GM18868 (cell line): ENCODE measurements at regions not wholly inside any gene's neighbourhood (a gene's known extent, or its start where the extent isn't known, plus 50 kb on each side); places are given as distances from the start of the nearest gene placed in this dataset.
"Not testable (repeated sequence)": the region's sequence is repeated elsewhere in the genome, so short reads cannot be mapped to it uniquely, and the experiment has no call there.

Experiments
- ATAC-seq: cut with Tn5 transposase; IDR thresholded peaks from one replicate; pipeline ENCODE4 v1.9.1; 2021; ENCODE audit warnings: mild to moderate bottlenecking, moderate library complexity; ENCODE audit not compliant: unreplicated experiment

DNA sequence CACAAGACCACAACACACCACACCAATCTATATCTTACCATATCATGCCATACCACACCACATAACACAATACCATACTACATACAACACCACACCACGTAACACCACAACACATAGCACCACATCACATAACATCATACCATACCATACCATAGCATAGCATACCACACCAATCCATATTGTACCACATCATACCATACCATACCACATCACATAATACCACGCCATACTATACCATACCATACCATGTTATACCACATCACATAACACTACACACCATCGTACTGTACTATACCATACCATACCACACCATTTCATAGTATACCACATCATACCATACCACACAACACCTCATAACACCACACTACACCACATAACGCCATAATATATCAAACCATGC, 335.2 kb upstream of the VWC2 start:
- ATAC-seq, result no peak

DNA sequence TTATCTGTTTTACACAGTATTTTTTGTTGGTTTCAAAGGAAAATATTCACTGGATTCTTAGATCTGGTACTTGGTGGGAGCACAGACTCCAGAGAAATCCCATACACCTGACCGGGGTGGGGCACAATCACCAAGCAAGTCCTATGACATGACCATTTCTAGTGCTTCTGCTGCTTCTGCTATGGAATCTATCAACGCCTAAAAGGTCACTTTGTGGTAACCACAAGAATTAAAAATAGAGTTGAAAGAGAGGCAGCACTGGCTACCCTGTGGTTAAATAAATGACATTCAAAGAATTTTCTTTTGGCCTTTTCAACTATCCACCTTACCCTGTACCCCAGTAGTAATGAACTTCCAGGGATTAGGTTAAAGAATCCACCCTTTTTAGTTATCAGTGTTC, 329.9 kb upstream of the VWC2 start:
- ATAC-seq, result no peak

DNA sequence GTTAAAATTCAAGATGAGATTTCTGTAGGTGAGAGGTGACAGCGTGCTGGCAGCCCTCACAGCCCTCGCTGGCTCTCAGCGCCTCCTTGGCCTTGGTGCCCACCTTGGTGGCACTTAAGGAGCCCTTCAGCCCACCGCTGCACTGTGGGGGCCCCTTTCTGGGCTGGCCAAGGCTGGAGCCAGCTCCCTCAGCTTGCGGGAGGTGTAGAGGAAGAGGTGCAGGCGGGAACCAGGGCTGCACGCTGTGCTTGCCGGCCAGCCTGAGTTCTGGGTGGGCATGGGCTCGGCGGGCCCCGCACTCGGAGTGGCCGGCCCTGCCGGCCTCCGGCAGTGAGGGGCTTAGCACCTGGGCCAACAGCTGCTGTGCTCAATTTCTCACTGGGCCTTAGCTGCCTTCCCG, 320.0 kb upstream of the VWC2 start:
- no peak for ATAC-seq

DNA sequence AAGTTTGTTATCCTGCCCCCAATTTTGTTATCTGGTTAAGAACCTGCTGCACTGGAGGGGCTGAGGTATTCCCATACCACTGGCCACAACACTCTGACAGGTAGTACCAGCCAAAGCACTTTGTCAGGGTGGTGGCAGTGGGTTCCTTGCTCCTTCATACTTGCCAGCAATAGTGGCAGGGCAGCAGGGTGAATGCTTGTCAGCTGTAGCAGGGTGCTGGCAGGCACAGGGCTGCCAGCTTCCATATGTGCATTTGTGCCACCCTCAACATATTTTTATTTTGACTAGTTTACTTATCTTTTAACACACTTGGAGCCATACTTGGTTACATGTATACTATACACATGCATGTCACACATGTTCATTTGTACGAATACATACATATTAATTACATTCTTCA, 294.0 kb upstream of the VWC2 start:
- no peak for ATAC-seq

DNA sequence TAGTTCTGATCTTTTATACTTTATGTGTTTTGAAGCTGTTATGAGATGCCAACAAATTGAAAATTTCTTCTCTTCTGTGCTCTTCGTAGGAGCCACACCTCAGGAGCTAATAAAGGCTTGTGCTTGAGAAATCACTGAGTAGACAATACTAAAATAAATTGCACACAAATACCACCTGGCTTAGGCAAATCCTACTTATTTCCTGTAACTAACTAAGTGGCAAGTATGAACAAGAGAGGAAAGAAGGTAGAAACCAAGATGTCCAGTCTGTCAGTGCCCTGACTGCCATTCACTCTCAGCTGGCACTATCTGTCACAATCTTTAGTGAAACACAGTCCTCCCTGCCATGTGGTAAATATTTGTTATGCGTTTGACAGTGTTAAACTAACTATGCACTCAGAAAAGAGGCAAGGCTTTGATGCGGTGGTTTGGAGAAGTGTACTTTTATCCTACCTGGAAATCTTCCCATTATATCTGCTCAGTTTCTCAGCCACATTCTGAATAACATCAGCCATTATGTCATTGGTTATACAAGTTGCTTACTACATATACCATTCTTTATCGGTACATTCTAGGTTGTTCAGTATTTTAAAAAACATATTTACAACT, 293.4 kb upstream of the VWC2 start:
- ATAC-seq, result no peak

DNA sequence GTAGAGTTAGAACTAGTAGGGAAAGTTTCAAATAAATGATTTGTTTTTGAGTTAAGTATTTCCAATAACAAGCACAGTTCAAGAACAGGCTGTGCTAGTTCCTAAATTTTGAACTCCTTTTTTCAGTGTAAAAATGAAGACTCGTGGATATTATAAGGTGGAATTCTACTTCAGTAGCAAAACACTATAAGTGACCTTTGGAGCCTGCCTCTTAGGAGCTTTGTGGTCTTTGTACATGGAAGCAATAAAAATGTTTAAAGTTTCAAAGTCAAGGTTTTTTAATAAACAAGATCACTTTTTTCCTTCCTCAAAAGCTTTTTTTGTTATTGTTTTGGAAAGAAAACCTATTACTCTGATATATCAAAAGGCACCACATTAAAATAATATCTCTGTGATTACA, 292.4 kb upstream of the VWC2 start:
- no peak for ATAC-seq

DNA sequence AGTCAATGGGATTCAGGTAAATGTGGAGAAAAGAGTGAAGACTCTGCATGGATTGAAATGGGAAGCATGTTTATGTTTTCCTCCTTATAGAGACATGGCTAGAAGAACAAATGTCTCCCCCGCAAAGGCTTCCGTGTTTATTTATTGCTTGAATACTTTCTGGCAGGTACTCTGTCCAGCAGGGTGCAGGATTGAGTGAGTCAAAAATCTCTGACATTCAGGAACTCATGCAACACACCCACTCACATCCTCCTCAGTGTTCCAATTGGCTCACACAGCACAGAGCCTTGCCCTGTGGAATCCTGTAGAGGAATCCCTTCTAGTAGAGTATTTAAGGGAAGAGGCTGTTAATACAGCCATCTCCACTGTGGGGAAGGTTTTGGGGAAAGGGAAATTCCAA, 290.3 kb upstream of the VWC2 start:
- ATAC-seq, result peak; percentile 85

DNA sequence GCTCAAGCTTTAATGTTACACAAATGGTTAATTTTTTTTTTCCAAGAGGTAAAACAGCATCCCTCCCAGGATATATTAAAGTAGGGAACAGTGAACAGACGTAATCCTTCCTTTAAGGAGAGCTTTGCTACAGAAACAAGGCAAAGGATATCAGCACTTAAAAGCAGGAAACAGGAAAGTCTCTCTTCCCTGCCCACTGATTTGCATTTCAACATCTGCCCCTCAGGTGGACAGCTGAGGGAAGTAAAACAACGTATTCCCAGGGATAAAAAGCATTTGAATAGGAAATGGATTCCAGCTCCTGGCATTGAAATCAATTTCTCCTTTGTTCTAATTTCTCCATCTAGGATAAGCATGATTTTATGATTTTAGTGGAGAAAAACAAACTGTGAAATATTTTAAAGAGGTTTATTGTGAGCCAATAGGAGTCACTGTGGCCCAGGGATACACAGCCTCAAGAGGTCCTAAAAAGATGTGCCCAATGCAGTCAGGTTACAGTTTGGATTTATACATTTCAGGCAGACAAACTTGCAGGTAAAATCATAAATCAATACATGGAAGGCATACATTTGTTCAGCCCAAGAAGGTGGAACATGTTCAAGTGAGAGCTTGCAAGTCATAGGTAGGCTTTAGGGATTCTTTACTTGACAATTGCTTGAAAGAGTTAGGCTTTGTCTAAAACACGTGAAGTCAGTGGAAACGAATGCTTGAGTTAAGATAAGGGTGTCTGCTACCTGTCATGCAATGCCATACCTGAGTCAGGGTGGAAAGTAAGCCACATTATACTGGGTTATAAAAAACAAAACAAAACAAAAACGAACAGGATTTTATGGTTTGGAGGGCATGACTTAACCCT, 286.2 kb upstream of the VWC2 start:
- ATAC-seq, result no peak

DNA sequence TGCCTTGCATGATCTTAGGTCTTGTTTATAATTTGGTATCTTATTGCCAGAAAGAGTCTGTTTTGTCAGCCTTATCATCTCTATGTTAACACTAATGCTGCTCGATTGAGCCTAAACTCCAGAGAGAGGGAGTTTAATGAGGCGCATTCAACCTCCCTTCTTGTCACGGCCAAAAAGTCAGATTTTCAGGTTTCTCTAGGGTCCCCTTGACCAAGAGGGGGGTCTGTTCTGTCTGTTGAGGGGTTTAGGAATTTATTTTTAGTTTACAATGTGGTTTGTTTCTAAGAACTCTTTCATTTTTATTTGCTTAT, 285.7 kb upstream of the VWC2 start:
- ATAC-seq, result no peak

DNA sequence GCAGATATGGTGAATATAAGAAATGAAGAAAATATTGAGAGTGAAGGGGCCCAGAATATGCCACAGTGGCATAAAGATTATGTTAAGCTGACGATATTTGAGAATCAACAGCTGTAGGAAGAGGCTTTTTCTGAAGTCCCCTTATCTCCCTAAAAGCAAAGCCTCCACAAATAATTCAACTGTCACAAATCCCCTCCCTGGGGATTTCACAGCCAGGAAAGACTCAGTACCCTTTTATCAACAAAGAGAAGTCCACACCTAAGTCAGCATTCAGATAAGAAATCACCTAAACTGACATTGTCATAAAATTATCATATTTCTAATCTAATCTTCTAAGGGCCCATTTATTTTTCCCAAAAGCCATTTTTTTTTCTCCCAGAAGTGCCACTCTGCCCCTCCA, 284.9 kb upstream of the VWC2 start:
- no peak for ATAC-seq

DNA sequence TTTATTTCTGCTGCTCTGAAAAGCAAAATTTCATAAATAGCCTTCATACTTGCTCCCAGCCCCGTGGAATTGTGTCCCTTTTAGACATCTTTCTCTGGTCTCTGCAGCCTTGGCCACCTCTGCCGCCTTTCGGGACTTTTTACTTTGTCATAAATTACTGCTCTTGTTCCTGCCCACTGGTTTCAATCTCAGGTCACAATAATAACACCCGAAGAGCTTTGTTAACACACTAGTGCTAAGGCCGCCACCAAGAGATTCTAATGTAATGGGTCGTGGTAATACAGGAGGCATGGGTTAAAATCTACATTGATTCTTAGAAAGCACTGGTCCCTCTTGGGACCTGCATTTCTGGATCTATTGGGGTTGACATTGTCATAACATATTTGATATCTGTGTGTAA, 276.0 kb upstream of the VWC2 start:
- ATAC-seq, result peak; percentile 83

DNA sequence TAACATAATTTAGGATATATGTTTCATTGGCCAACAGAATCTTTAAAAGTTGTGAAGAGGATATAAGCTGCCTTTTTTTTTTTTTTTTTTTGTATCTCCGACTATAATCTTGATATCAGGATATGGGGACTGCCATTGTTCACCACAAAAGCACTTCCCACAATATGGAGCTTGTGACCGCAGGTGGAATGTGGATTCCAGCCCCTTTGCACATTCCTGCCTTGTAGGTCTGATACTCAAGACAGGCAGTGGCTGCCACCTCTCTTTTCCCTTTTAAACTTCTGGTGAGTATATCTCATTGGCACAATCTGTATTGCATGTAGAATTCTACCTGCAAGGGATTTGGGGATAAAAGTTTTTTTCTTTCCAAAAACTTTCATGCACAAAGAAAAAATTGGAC, 272.7 kb upstream of the VWC2 start:
- no peak for ATAC-seq

DNA sequence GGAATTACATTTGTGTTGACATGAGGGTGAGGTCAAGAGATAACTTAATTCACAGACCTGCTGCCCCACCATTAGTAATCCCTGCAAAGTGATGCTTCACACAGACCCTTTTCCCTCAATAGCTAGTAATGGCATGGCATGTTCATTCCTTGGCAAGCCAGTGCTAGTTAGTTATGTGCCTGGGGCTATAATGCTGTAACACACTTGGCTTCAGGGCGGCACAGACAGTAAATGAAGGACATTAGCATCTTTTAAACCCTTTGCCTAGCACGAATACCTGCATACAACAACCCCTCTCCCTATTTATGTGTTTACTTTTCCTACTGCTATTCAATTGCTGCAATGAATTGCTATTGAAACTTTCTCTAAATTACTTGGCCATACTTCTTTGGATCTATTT, 266.2 kb upstream of the VWC2 start:
- ATAC-seq, result not testable (repeated sequence)

DNA sequence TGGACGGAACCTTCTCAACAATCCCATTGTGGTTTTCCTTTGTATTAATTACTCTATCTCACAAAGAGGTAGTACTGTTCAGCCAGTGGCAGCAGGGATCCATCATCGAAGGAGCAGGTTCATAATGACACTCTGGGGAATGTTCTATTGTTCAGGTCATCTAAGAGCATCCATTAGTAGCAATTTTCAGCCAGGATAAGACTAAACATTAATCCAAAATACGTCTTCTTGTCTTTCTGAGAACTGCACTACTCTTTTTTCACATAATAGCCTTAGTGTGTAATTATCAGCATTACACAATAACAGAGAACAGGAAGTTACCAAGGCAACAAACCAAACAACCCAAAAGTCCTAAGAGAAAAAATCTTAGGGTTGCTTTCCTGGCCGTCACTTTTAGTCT, 259.5 kb upstream of the VWC2 start:
- no peak for ATAC-seq

DNA sequence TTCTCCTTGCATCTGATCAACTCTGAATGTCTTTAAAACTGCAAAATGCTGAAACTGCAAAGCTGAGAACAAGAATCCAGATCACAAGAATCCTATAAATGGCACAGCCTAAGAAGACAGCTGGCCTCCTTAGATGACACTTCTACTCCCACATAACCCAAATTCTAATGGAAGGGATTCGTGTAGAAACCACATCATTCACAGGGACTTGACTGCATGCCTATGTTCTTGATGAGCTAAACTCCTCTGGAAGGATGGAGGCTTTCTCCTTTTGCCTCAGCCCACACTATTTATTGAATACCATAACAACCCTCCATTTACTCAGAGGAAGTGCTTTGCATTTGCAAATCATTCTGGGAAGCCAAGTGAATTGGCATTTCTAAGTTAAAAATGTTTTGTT, 252.5 kb upstream of the VWC2 start:
- no peak for ATAC-seq

DNA sequence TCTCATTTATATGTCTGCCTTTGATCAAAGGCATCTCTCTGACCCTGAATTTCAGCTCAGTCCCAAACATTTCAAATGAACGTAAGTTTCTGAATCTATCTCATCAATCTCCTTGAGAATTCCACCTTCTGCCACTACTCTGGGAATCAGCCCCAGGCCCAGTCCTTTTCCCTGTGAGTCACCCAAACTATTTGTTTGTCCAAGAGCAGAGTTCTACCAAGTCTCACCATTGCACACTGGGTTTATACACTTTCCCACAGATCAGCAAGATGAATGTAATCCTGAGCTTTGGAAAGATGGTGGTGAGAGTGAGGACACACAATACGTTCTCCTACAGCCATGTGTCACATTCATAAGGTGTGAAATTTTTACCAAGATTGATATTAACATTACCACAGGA, 251.3 kb upstream of the VWC2 start:
- no peak for ATAC-seq

DNA sequence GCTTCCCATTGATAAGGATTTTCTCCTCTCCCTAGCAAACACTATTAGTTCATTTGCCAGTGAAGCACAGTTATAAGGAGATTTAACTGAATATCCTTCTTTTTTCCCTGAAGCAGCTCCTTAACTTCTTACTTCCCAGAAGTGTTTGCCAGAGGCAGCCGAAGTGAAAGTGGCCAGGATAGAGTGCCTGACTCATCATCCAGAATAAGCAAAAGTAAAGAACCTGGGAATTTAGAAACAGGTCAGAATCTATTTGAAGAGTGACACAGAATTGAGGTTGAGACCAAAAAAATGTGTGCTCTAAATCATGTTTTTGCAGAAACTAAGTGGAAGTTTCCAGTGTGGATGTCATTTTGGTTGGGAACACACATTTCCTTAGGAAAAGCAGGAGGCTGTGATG, 249.6 kb upstream of the VWC2 start:
- ATAC-seq, result no peak

DNA sequence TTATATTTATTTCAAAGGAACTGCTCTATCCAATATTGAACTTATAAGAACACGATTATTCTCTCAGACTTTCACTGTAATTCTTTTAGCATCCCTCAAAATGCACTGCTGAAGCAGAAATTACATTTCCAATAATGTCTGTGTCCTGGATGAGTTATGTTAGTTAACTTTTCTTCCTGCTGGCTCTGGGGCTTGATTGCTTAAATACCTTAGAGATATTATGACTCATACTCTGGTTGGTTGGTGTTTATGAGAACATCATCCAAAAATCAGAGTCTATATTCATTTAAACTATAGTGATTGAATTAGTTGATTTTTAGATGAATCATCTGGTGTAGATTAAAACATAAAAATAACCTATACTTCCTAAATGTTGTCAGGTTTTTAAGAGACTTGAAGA, 246.3 kb upstream of the VWC2 start:
- ATAC-seq, result no peak

DNA sequence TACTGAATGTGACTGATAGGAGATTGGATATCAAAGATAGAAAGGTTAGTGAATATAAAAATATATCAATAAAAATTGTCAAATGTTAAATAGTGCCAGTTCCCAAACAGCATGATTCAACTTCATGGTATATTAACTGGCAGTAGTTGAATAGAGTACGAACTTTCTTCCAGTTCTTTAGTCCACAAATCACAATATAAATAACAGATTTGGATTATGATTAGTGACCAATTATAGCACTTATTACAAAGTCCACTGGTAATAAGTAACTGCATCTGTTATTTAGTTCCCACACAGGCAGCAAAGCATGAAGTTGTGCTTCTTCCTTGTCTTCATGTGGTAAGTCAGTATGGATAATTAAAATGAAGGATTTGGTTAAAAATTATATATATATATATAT, 243.0 kb upstream of the VWC2 start:
- ATAC-seq, result no peak

DNA sequence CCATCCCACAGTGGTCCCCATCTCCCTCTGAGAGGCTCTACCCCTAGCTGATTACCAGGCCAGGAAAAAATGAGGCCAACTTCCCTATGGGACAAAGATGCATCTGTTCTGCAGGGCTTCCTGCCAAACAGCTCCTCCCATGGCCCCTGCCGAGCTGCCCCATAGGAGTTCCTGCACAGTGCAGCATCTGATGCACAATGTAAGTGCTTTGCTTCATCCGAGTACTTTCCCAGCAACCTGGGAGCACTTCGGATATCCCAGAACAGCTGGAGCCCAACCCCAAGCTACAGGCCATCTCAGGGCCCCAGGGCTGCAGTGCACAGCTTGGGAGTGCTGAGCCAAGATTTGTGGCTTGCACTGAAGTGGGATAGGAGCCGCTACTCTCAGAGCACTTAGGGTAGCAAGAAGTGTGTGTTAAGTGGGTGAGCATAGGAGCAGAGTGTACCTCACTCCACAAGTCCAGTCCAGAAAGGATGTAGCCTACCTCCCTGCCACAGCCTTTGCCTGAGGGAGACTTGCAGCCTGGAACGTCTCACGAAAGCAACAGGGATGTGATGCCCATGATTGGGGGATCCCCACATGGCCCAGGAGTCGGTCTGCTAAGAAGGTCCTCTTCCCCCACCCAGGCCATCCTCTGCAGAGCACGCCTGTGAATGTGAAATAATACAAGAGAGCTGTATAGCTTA, 209.6 kb upstream of the VWC2 start:
- ATAC-seq, result peak; percentile 36

DNA sequence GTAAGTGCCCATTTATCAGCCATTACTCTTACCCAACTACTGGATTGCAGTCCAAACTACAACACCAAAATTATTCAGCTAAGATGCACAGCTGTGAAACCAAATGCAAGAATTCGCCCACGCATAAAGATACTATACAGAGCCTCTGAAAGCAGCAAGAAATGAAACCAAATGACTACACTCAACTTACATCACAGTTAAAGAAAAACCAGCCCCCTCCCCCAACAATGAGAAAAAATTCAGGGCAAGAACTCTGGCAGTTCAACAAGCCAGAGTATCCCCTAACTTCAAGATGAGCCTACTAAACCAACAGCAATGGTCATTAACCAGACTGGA, 209.1 kb upstream of the VWC2 start:
- peak; percentile 97 for ATAC-seq

DNA sequence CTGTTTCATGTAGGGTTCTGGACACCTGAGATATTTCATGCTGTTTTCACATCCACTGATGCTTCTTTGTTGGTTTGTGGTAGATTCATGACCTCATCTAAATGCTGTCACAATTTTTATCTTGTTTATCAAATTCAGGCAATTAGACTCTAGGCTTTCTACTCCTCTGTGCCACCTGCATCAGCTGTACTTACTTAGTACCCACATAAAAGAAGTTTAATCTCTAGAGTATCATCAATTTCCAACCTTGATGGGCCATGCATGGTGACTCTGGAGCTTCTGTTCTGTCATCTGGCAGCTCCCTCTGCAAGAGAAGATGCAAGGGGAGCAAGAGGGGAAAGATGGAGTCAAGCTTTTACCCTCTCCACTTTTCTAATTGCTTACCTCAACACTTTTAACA, 195.9 kb upstream of the VWC2 start:
- ATAC-seq, result no peak

DNA sequence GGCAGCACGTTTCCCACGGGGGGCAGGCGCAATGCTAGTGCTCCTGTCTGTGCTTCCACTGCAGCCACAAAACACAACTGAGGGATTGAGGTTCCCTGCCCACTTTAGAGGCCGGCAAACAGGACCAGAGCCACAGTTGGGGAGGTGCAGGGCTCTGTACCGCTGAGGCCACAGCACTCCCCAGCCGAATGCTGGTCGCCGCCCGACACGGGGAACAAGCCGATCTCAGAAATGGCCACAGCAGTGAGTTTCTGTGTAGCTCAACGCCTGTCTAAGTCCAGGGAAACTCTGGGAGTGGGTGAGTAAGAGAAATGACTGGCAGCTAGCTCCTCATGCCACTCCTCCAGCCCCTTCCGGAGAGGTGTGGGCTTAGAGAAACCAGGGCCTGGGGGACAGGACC, 194.0 kb upstream of the VWC2 start:
- ATAC-seq, result no peak
